GM21825 (cell line): ENCODE measurements at regions not wholly inside any gene's neighbourhood (a gene's known extent, or its start where the extent isn't known, plus 50 kb on each side); places are given as distances from the start of the nearest gene placed in this dataset.
"Not testable (repeated sequence)": the region's sequence is repeated elsewhere in the genome, so short reads cannot be mapped to it uniquely, and the experiment has no call there.

ENCODE experiments used
- ATAC-seq: cut with Tn5 transposase; IDR thresholded peaks from one replicate; pipeline ENCODE4 v1.9.1; 2021; ENCODE audit warnings: mild to moderate bottlenecking, moderate library complexity; ENCODE audit not compliant: unreplicated experiment

- no peak for ATAC-seq
Observed at GRCh38 chr2:101612019-101612418, 85.5 kb upstream of the MAP4K4 start.

GRCh38 chr2:101610750-101611315 lies 86.7 kb upstream of the MAP4K4 start:
- ATAC-seq = no peak

- ATAC-seq = no peak
Observed at GRCh38 chr2:101609433-101609832, 88.1 kb upstream of the MAP4K4 start.

- no peak for ATAC-seq
Observed at GRCh38 chr2:101608408-101609310, 88.8 kb upstream of the MAP4K4 start.

- ATAC-seq = no peak
Observed at GRCh38 chr2:101597347-101597944, 100.1 kb upstream of the MAP4K4 start.

GRCh38 chr2:101596333-101596732 lies 101.2 kb upstream of the MAP4K4 start:
- ATAC-seq = no peak

- no peak for ATAC-seq
Observed at GRCh38 chr2:101587251-101587650, 110.3 kb upstream of the MAP4K4 start.

- ATAC-seq = no peak
Observed at GRCh38 chr2:101583861-101584260, 108.9 kb upstream of the RFX8 start.

GRCh38 chr2:101581675-101582299 lies 106.9 kb upstream of the RFX8 start:
- ATAC-seq = no peak

- no peak for ATAC-seq
Observed at GRCh38 chr2:101580528-101580927, 105.6 kb upstream of the RFX8 start.

- ATAC-seq = no peak
Observed at GRCh38 chr2:101578671-101579070, 103.8 kb upstream of the RFX8 start.

GRCh38 chr2:101578135-101578534 lies 103.2 kb upstream of the RFX8 start:
- ATAC-seq = not testable (repeated sequence)

GRCh38 chr2:101577173-101577572 lies 102.3 kb upstream of the RFX8 start:
- ATAC-seq = no peak

GRCh38 chr2:101574622-101575021 lies 99.7 kb upstream of the RFX8 start:
- ATAC-seq = no peak

- no peak for ATAC-seq
Observed at GRCh38 chr2:101571951-101572350, 97.0 kb upstream of the RFX8 start.

GRCh38 chr2:101569886-101570520 lies 95.1 kb upstream of the RFX8 start:
- no peak for ATAC-seq

- ATAC-seq = no peak
Observed at GRCh38 chr2:101568969-101569368, 94.1 kb upstream of the RFX8 start.

GRCh38 chr2:101566632-101567228 lies 91.8 kb upstream of the RFX8 start:
- ATAC-seq = no peak

GRCh38 chr2:101563849-101564248 lies 88.9 kb upstream of the RFX8 start:
- no peak for ATAC-seq

- no peak for ATAC-seq
Observed at GRCh38 chr2:101560780-101561315, 85.9 kb upstream of the RFX8 start.
